ENCODE measurements at regions not wholly inside any gene's neighbourhood (a gene's known extent, or its start where the extent isn't known, plus 50 kb on each side); places are given as distances from the start of the nearest gene placed in this dataset.
"Not testable (repeated sequence)": the region's sequence is repeated elsewhere in the genome, so short reads cannot be mapped to it uniquely, and the experiment has no call there.

GRCh38 chr1:99501871-99502270 is 144.0 kb upstream of the PALMD start:
- DNase-seq = no peak

DNA sequence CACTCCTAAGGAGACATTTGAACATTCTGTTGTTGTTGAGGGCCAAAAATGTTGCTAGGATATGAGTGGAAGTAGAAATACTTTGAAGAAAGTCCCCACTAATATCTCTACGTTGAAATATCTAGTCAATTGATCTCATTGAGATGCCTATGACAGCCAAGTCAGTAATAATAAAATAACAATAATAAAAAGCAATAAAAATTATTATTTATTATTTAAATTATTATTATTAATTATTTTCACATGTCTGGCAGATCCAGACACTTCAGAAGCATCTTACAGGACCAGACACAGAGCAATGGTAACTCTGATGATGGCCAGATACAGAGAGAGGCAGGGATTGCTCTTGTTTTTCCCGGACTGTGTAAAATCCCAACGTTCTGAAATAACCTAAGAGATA is 143.5 kb upstream of the PALMD start:
- DNase-seq = no peak

DNA sequence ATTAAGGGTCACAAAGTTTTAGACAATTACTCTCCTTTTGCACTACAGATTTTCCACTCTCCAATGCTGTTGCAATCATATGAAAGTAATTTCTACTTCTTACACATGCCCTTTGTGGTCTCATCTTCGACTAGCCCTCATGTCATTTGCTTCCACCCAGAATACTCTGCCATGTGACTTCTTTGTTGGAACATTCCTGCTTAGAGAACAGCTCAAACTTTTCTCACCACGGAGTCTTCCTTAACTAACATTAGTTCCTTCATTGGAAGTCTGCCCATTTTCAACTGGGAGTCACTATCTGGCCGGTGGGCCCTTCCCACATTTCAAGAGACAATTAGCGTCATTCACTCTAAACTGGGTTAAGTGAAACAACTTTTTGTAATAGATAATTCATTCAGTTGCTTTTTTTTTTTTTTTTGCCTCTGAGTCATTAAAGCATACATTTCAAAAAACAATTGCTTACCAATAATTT is 142.6 kb upstream of the PALMD start:
- peak in 1 of 3 donors; percentile 9 for DNase-seq

DNA sequence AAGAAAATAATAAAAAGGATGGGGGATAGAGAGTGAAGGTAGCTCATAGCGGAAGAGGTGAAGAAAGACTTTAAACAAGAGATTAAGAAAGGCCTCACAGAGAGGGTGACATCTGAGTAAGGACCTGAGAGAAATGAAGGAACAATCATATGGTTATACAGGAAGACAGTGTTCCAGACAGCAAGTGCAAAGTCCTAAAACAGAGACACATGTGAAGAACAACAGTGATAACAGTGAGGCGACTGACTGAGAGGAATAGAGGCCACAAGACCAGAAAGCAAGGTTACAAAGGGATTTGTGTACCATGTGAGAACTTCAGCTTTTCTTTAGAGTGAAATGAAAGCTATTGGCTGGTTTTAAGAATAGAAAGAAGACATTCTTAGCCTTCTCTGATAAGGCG is 141.6 kb upstream of the PALMD start:
- no peak for DNase-seq

GRCh38 chr1:99506631-99507030 is 139.3 kb upstream of the PALMD start:
- DNase-seq = no peak

- DNase-seq = not testable (repeated sequence)
These were observed 138.5 kb upstream of the PALMD start for GRCh38 chr1:99507446-99507845.

DNA sequence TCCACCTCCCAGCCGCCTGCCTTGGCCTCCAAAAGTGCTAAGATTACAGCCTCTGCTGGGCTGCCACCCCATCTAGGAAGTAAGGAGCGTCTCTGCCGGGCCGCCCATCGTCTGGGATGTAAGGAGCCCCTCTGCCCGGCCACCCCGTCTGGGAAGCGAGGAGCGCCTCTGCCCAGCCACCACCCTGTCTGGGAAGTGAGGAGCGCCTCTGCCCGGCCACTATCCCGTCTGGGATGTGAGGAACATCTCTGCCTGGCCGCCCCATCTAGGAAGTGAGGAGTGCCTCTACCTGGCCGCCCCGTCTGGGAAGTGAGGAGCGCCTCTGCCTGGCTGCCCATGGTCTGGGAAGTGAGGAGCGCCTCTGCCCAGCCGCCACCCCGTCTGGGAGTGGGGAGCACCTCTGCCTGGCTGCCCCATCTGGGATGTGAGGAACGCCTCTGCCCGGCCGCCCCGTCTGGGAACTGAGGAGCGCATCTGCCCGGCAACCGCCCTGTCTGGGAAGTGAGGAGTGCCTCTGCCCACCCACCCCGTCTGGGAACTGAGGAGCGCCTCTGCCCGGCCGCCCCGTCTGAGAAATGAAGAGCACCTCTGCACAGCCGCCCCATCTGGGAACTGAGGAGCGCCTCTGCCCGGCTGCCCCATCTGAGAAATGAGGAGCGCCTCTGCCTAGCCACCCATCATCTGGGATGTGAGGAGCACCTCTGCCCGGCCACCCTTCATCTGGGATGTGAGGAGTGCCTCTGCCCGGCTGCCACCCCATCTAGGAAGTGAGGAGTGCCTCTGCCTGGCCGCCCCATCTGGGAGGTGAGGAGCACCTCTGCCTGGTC is 137.8 kb upstream of the PALMD start:
- DNase-seq = no peak

- DNase-seq = not testable (repeated sequence)
These were observed 137.0 kb upstream of the PALMD start for GRCh38 chr1:99508733-99509445.

DNA sequence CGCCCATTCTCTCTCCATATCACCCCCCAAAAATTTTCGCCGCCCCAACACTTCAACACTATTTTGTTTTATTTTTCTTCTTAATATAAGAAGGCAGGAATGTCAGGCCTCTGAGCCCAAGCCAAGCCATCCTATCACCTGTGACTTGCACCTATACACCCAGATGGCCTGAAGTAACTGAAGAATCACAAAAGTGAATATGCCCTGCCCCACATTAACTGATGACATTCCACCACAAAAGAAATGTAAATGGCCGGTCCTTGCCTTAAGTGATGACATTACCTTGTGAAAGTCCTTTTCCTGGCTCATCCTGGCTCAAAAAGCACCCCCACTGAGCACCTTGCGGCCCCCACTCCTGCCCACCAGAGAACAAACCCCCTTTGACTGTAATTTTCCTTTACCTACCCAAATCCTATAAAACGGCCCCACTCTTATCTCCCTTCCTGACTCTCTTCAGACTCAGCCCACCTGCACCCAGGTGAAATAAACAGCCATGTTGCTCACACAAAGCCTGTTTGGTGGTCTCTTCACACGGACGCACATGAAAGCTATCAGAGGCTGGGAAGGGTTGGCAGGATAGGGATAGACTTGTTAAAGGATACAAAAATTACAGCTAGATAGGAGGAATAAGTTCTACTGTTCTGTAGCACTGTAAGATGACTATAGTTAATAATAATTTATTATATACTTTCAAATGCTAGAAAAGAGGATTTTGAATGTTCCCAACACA is 130.9 kb upstream of the PALMD start:
- not testable (repeated sequence) for DNase-seq

DNA sequence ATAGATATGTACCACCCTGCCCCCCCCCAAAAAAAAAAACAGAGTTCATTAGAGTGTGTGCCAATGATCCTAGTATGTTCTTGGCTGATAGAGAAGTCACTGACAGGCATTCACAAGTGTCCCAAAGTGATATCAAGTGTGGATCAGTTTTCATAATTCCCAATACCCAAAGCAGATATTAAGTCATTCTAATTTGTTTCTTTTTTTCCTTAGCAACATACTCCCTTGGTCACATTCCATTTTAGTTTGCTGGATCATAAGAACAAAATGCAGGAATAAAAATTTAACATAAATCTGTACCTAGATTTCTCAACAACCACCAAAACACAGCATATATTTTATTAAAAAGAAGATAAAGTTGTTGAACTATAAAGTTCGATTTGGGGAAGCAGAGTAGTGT is 129.8 kb upstream of the PALMD start:
- DNase-seq = peak; percentile 29 to 71 (median 52)

GRCh38 chr1:99520121-99520520 is 125.8 kb upstream of the PALMD start:
- no peak for DNase-seq

GRCh38 chr1:99525331-99525730 is 120.6 kb upstream of the PALMD start:
- DNase-seq = peak in 1 of 3 donors; percentile 14

GRCh38 chr1:99527078-99527477 is 118.8 kb upstream of the PALMD start:
- peak in 2 of 3 donors; percentile 22 to 54 for DNase-seq

DNA sequence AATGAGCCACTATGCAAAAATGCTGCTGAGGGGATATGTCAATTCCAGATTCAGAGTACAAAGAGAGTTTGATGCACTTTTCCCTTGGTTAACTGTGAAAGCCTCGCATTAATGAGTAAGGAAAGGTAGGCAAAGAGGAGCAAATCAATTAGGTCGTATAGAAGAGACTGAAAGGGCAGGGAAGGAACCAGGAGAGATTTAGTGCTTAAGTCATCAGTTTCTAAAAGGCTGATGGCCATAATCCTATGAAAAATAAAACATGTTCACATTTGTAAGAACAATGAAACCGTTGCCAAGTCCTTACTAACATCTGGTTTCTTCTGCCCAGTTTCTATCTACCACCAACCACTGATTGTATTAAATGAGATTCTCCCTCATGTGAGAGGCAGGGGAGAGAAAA is 118.4 kb upstream of the PALMD start:
- peak in 1 of 3 donors; percentile 25 for DNase-seq

DNA sequence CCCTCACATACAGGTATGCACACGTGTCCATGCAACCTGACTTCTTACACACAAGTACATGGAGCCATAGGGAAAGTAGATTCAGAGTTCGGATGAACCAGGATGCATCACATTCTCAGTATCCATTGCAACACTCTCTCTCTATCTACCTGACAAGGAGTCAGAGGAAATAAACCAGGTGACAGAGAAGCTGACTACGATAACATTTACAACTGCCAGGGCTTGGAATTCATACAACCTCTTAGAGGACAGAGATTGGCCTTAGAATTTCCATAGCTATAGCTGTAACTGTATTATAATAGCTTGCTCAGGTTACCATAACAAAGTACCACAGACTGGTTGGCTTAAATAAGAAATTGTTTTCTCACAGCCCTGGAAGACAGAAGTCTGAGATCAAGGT is 116.9 kb upstream of the PALMD start:
- DNase-seq = no peak

GRCh38 chr1:99531578-99532275 is 114.2 kb upstream of the PALMD start:
- no peak for DNase-seq

GRCh38 chr1:99532276-99532580 is 113.7 kb upstream of the PALMD start:
- no peak for DNase-seq

GRCh38 chr1:99533909-99534637 is 111.8 kb upstream of the PALMD start:
- DNase-seq = peak; percentile 40 to 67 (median 45)

DNA sequence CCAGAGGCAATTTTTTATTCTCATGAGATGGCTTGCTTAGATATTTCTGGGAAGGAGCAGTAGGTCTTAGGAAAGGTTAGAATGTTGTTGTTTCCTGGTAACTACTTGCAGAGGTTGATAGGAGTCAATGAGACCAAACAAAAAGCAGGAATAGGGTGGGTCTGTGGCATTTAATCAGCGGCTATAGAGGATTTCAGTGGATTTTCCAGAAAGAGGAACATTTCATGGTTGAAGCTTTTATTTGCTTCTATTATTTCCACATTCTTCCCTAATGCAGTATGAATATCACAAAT is 111.3 kb upstream of the PALMD start:
- DNase-seq = peak in 2 of 3 donors; percentile 30 to 62

GRCh38 chr1:99535470-99536164 is 110.3 kb upstream of the PALMD start:
- no peak for DNase-seq

All from muscle of back (tissue), 3 donors.